Ovary (tissue), 3 donors: ENCODE measurements at regions not wholly inside any gene's neighbourhood (a gene's known extent, or its start where the extent isn't known, plus 50 kb on each side); places are given as distances from the start of the nearest gene placed in this dataset.
"Not testable (repeated sequence)": the region's sequence is repeated elsewhere in the genome, so short reads cannot be mapped to it uniquely, and the experiment has no call there.

ENCODE experiments used
- POLR2A ChIP-seq: fragments of 450-650 bp; IDR thresholded peaks from one replicate; pipeline ENCODE4 v1.6.1; 2017; ENCODE audit warnings: antibody characterized with exemption, mild to moderate bottlenecking, moderate library complexity
- TF ChIP-seq, protein P1 (sequence below), 3 donors: fragments of 450-650 bp in 2 of 3; fragments of 200-600 bp in 1 of 3; IDR thresholded peaks; one replicate each; pipeline versions ENCODE4 v1.5.1 to v1.8.0; 2016 to 2022; ENCODE audit warnings: antibody characterized with exemption in 3 of 3, mild to moderate bottlenecking in 1 of 3
- donor health status: DM: no; HTN: no; CAD: no.

DNA sequence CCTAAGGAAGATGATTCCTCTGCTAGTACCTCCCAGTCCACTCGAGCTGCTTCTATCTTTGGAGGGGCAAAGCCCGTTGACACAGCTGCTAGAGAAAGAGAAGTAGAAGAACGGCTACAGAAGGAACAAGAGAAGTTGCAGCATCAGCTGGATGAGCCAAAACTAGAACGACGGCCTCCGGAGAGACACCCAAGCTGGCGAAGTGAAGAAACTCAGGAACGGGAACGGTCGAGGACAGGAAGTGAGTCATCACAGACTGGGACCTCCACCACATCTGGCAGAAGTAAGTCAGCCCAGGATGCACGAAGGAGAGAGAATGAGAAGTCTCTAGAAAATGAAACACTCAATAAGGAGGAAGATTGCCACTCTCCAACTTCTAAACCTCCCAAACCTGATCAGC lies 154.9 kb downstream of the HSD17B3 start:
- TF ChIP-seq, protein P1, sequence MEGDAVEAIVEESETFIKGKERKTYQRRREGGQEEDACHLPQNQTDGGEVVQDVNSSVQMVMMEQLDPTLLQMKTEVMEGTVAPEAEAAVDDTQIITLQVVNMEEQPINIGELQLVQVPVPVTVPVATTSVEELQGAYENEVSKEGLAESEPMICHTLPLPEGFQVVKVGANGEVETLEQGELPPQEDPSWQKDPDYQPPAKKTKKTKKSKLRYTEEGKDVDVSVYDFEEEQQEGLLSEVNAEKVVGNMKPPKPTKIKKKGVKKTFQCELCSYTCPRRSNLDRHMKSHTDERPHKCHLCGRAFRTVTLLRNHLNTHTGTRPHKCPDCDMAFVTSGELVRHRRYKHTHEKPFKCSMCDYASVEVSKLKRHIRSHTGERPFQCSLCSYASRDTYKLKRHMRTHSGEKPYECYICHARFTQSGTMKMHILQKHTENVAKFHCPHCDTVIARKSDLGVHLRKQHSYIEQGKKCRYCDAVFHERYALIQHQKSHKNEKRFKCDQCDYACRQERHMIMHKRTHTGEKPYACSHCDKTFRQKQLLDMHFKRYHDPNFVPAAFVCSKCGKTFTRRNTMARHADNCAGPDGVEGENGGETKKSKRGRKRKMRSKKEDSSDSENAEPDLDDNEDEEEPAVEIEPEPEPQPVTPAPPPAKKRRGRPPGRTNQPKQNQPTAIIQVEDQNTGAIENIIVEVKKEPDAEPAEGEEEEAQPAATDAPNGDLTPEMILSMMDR (IDR thresholded peaks at IDR 0.05) = not testable (repeated sequence)
- TF ChIP-seq POLR2A = not testable (repeated sequence)
